Natural killer cell treated with Interleukin-12 subunit alpha and Interleukin-12 subunit beta and Interleukin-15 and Interleukin-18, amount 100 ng/mL, for 72 hours (primary cell): ENCODE measurements at regions not wholly inside any gene's neighbourhood (a gene's known extent, or its start where the extent isn't known, plus 50 kb on each side); places are given as distances from the start of the nearest gene placed in this dataset.

Experiments used
- ATAC-seq, 2 donors: fragments of 150-1000 bp; cut with Tn5 transposase in 1 of 2; sonication (Bioruptor Pico), chemical (Tn5 transposase) in 1 of 2; 2 replicates each; pipeline ENCODE4 v1.10.0; 2021
- DNase-seq: peaks from one replicate; pipeline ENCODE4 v3.0.0; 2022; ENCODE audit warnings: low spot score
- H3K27ac Mint-ChIP-seq, 2 donors: 1 replicate in 1 of 2; 2 replicates in 1 of 2; pipeline ENCODE4 v1.8.0; 2022; ENCODE audit warnings: mixed read lengths in 2 of 2, mild to moderate bottlenecking in 1 of 2, moderate library complexity in 1 of 2
- H3K27me3 Mint-ChIP-seq, 2 donors: 1 replicate in 1 of 2; 2 replicates in 1 of 2; pipeline ENCODE4 v1.8.0; 2022; ENCODE audit warnings: mixed read lengths in 2 of 2
- H3K36me3 Mint-ChIP-seq: one replicate; pipeline ENCODE4 v1.8.0; 2022; ENCODE audit warnings: mixed read lengths
- H3K4me1 Mint-ChIP-seq, 2 donors: 1 replicate in 1 of 2; 2 replicates in 1 of 2; pipeline ENCODE4 v1.8.0; 2022; ENCODE audit warnings: low read depth in 2 of 2, mixed read lengths in 2 of 2, mild to moderate bottlenecking in 1 of 2
- H3K4me3 Mint-ChIP-seq: one replicate; pipeline ENCODE4 v1.8.0; 2022; ENCODE audit warnings: mixed read lengths
- H3K9me3 Mint-ChIP-seq: 2 replicates; pipeline ENCODE4 v1.8.0; 2022; ENCODE audit warnings: mixed read lengths

GRCh38 chr5:102595332-102595731 lies 96.5 kb upstream of the SLCO6A1 start:
- DNase-seq = no peak

GRCh38 chr5:102596113-102596512 lies 97.3 kb upstream of the SLCO6A1 start:
- H3K9me3 Mint-ChIP-seq = no peaks in the 10 kb centered on the region
- peaks cover 3 to 17% of the 10 kb centered on the region in 2 donors for H3K27me3 Mint-ChIP-seq
- H3K27ac Mint-ChIP-seq = no peak overlapping the region
- H3K4me3 Mint-ChIP-seq = no peak overlapping the region
- H3K4me1 Mint-ChIP-seq = no peaks in the 10 kb centered on the region
- no peaks in the 10 kb centered on the region for H3K36me3 Mint-ChIP-seq
- no peak for DNase-seq
- ATAC-seq = no peak

More at GRCh38 chr5:102595332-102595731, 96.5 kb upstream of the SLCO6A1 start:
- Mint-ChIP-seq H3K36me3 (no peaks in the 10 kb centered on the region), H3K27ac (no peak overlapping the region), H3K27me3 (peaks cover 7 to 15% of the 10 kb centered on the region in 2 donors), H3K4me3 (no peak overlapping the region), H3K4me1 (no peaks in the 10 kb centered on the region), H3K9me3 (no peaks in the 10 kb centered on the region)
- no peak for ATAC-seq

GRCh38 chr5:102596951-102597350 lies 98.2 kb upstream of the SLCO6A1 start:
- no peaks in the 10 kb centered on the region for H3K9me3 Mint-ChIP-seq
- no peak overlapping the region for H3K4me3 Mint-ChIP-seq
- H3K27ac Mint-ChIP-seq = no peak overlapping the region
- DNase-seq (no peak), ATAC-seq (no peak)
- H3K4me1 Mint-ChIP-seq = no peaks in the 10 kb centered on the region
- no peaks in the 10 kb centered on the region for H3K36me3 Mint-ChIP-seq
- peaks cover 0 to 19% of the 10 kb centered on the region in 2 donors for H3K27me3 Mint-ChIP-seq

- DNase-seq (no peak), ATAC-seq (no peak)
- Mint-ChIP-seq H3K36me3 (no peaks in the 10 kb centered on the region), H3K4me3 (no peak overlapping the region), H3K9me3 (no peaks in the 10 kb centered on the region), H3K27ac (no peak overlapping the region), H3K4me1 (no peaks in the 10 kb centered on the region), H3K27me3 (peaks cover 6 to 32% of the 10 kb centered on the region in 2 donors)
Observed at GRCh38 chr5:102599289-102599688, 100.5 kb upstream of the SLCO6A1 start.

- DNase-seq (no peak), ATAC-seq (no peak)
- Mint-ChIP-seq H3K4me1 (no peaks in the 10 kb centered on the region), H3K9me3 (no peaks in the 10 kb centered on the region), H3K4me3 (no peak overlapping the region), H3K27ac (no peak overlapping the region), H3K36me3 (no peaks in the 10 kb centered on the region), H3K27me3 (peaks cover 6 to 32% of the 10 kb centered on the region in 2 donors)
Observed at GRCh38 chr5:102600964-102601363, 102.2 kb upstream of the SLCO6A1 start.

- H3K36me3 Mint-ChIP-seq = no peaks in the 10 kb centered on the region
- ATAC-seq = no peak
- no peaks in the 10 kb centered on the region for H3K4me1 Mint-ChIP-seq
- no peak overlapping the region for H3K27ac Mint-ChIP-seq
- no peaks in the 10 kb centered on the region for H3K9me3 Mint-ChIP-seq
- no peak overlapping the region for H3K4me3 Mint-ChIP-seq
- DNase-seq = no peak
- peaks cover 10 to 32% of the 10 kb centered on the region in 2 donors for H3K27me3 Mint-ChIP-seq
Observed at GRCh38 chr5:102603670-102604069, 104.9 kb upstream of the SLCO6A1 start.

- peaks cover 16 to 25% of the 10 kb centered on the region in 2 donors for H3K27me3 Mint-ChIP-seq
Observed at GRCh38 chr5:102608414-102608813, 109.6 kb upstream of the SLCO6A1 start.

GRCh38 chr5:102611312-102611711 lies 112.5 kb upstream of the SLCO6A1 start:
- Mint-ChIP-seq H3K9me3 (no peaks in the 10 kb centered on the region), H3K27ac (no peak overlapping the region), H3K36me3 (no peaks in the 10 kb centered on the region), H3K4me3 (no peak overlapping the region), H3K27me3 (peaks cover 20 to 32% of the 10 kb centered on the region in 2 donors), H3K4me1 (no peaks in the 10 kb centered on the region)
- no peak for DNase-seq
- no peak for ATAC-seq

More at GRCh38 chr5:102608414-102608813, 109.6 kb upstream of the SLCO6A1 start:
- no peak overlapping the region for H3K4me3 Mint-ChIP-seq
- H3K36me3 Mint-ChIP-seq = no peaks in the 10 kb centered on the region
- H3K9me3 Mint-ChIP-seq = no peaks in the 10 kb centered on the region
- no peak for ATAC-seq
- H3K27ac Mint-ChIP-seq = no peak overlapping the region
- H3K4me1 Mint-ChIP-seq = no peaks in the 10 kb centered on the region
- DNase-seq = no peak

- H3K27ac Mint-ChIP-seq = no peak overlapping the region
- no peak overlapping the region for H3K4me3 Mint-ChIP-seq
- H3K4me1 Mint-ChIP-seq = no peaks in the 10 kb centered on the region
- ATAC-seq (no peak), DNase-seq (no peak)
- no peaks in the 10 kb centered on the region for H3K9me3 Mint-ChIP-seq
- H3K27me3 Mint-ChIP-seq = peaks cover 18 to 32% of the 10 kb centered on the region in 2 donors
- no peaks in the 10 kb centered on the region for H3K36me3 Mint-ChIP-seq
Observed at GRCh38 chr5:102613661-102614060, 114.9 kb upstream of the SLCO6A1 start.

GRCh38 chr5:102617191-102618187 lies 118.7 kb upstream of the SLCO6A1 start:
- no peak for ATAC-seq
- Mint-ChIP-seq H3K4me3 (no peak overlapping the region), H3K4me1 (no peaks in the 10 kb centered on the region), H3K9me3 (no peaks in the 10 kb centered on the region), H3K27me3 (peaks cover 17 to 19% of the 10 kb centered on the region in 2 donors), H3K27ac (no peak overlapping the region), H3K36me3 (no peaks in the 10 kb centered on the region)
- DNase-seq = no peak

GRCh38 chr5:102622262-102622661 lies 123.5 kb upstream of the SLCO6A1 start:
- Mint-ChIP-seq H3K36me3 (no peaks in the 10 kb centered on the region), H3K27ac (no peak overlapping the region), H3K27me3 (peaks cover 7 to 14% of the 10 kb centered on the region in 2 donors), H3K4me3 (no peak overlapping the region), H3K4me1 (no peaks in the 10 kb centered on the region), H3K9me3 (no peaks in the 10 kb centered on the region)
- DNase-seq (no peak), ATAC-seq (no peak)

GRCh38 chr5:102623329-102624065 lies 124.7 kb upstream of the SLCO6A1 start:
- Mint-ChIP-seq H3K36me3 (no peaks in the 10 kb centered on the region), H3K27ac (no peak overlapping the region), H3K9me3 (no peaks in the 10 kb centered on the region), H3K4me1 (no peaks in the 10 kb centered on the region), H3K4me3 (no peak overlapping the region), H3K27me3 (peaks cover 7 to 14% of the 10 kb centered on the region in 2 donors)
- ATAC-seq (no peak), DNase-seq (no peak)

- no peaks in the 10 kb centered on the region for H3K9me3 Mint-ChIP-seq
- DNase-seq = no peak
- H3K4me3 Mint-ChIP-seq = no peak overlapping the region
- peaks cover 7 to 12% of the 10 kb centered on the region in 2 donors for H3K27me3 Mint-ChIP-seq
- H3K4me1 Mint-ChIP-seq = no peaks in the 10 kb centered on the region
- H3K36me3 Mint-ChIP-seq = no peaks in the 10 kb centered on the region
- no peak for ATAC-seq
- no peak overlapping the region for H3K27ac Mint-ChIP-seq
Observed at GRCh38 chr5:102624405-102624804, 125.6 kb upstream of the SLCO6A1 start.

- DNase-seq (no peak), ATAC-seq (no peak)
- H3K4me3 Mint-ChIP-seq = no peak overlapping the region
Observed at GRCh38 chr5:102625468-102625867, 126.7 kb upstream of the SLCO6A1 start.

More at GRCh38 chr5:102625468-102625867, 126.7 kb upstream of the SLCO6A1 start:
- Mint-ChIP-seq H3K27me3 (peaks cover 7 to 13% of the 10 kb centered on the region in 2 donors), H3K36me3 (no peaks in the 10 kb centered on the region), H3K27ac (no peak overlapping the region), H3K4me1 (no peaks in the 10 kb centered on the region), H3K9me3 (no peaks in the 10 kb centered on the region)
